SH-SY5Y (cell line): ENCODE measurements at regions not wholly inside any gene's neighbourhood (a gene's known extent, or its start where the extent isn't known, plus 50 kb on each side); places are given as distances from the start of the nearest gene placed in this dataset.

Experiments used
- GATA2 ChIP-seq: IDR thresholded peaks from 2 replicates; pipeline ENCODE4 v1.6.1; 2011; ENCODE audit warnings: mild to moderate bottlenecking, low read depth, low read length
- GATA3 ChIP-seq: IDR thresholded peaks from 2 replicates; pipeline ENCODE4 v1.6.1; 2011; ENCODE audit warnings: low read depth, mild to moderate bottlenecking, low read length, moderate library complexity

GRCh38 chr1:222441066-222441465, 106.8 kb downstream of the HHIPL2 start:
- TF ChIP-seq GATA3: no peak
- no peak for TF ChIP-seq GATA2

- TF ChIP-seq GATA2 (no peak), GATA3 (no peak)
Measured at GRCh38 chr1:222424826-222425225, 123.1 kb downstream of the HHIPL2 start.

GRCh38 chr1:222421380-222421779, 126.5 kb downstream of the HHIPL2 start:
- TF ChIP-seq GATA2: no peak
- TF ChIP-seq GATA3: no peak

GRCh38 chr1:222420633-222421032, 127.3 kb downstream of the HHIPL2 start:
- TF ChIP-seq GATA2: no peak
- no peak for TF ChIP-seq GATA3

GRCh38 chr1:222418654-222419053, 129.2 kb downstream of the HHIPL2 start:
- TF ChIP-seq GATA2: no peak

- TF ChIP-seq GATA3 (no peak), GATA2 (no peak)
Measured at GRCh38 chr1:222417264-222417663, 130.6 kb downstream of the HHIPL2 start.

- no peak for TF ChIP-seq GATA3
Measured at GRCh38 chr1:222416001-222416791, 131.7 kb downstream of the HHIPL2 start.

GRCh38 chr1:222415441-222415840, 132.5 kb downstream of the HHIPL2 start:
- no peak for TF ChIP-seq GATA3
- no peak for TF ChIP-seq GATA2

- TF ChIP-seq GATA3: no peak
- TF ChIP-seq GATA2: no peak
Measured at GRCh38 chr1:222413991-222414549, 133.8 kb downstream of the HHIPL2 start.

- TF ChIP-seq GATA3 (no peak), GATA2 (no peak)
Measured at GRCh38 chr1:222413436-222413835, 134.5 kb downstream of the HHIPL2 start.

GRCh38 chr1:222404710-222405109, 143.2 kb downstream of the HHIPL2 start:
- TF ChIP-seq GATA2 (no peak), GATA3 (no peak)

GRCh38 chr1:222399197-222399596, 148.7 kb downstream of the HHIPL2 start:
- TF ChIP-seq GATA3 (no peak), GATA2 (no peak)

GRCh38 chr1:222394224-222394623, 153.7 kb downstream of the HHIPL2 start:
- no peak for TF ChIP-seq GATA2
- TF ChIP-seq GATA3: no peak

GRCh38 chr1:222392556-222392955, 155.3 kb downstream of the HHIPL2 start:
- TF ChIP-seq GATA2: no peak
- no peak for TF ChIP-seq GATA3

- no peak for TF ChIP-seq GATA2
- TF ChIP-seq GATA3: no peak
Measured at GRCh38 chr1:222390181-222390580, 157.7 kb downstream of the HHIPL2 start.

GRCh38 chr1:222387007-222387814, 160.7 kb downstream of the HHIPL2 start:
- no peak for TF ChIP-seq GATA2
- TF ChIP-seq GATA3: no peak
